Bronchial epithelial cell (primary cell): ENCODE measurements at regions not wholly inside any gene's neighbourhood (a gene's known extent, or its start where the extent isn't known, plus 50 kb on each side); places are given as distances from the start of the nearest gene placed in this dataset.
"Not testable (repeated sequence)": the region's sequence is repeated elsewhere in the genome, so short reads cannot be mapped to it uniquely, and the experiment has no call there.

ENCODE experiments used
- DNase-seq: peaks from one replicate; pipeline ENCODE4 v3.0.0-alpha.2; 2010; ENCODE audit warnings: low read depth
- FAIRE-seq: peaks from 2 replicates; lab custom pipeline; 2011; peaks lifted over from hg19 to GRCh38; lab: Jason Lieb, UNC
- H3K27me3 ChIP-seq: 2 replicates; pipeline ENCODE4 v1.5.1; 2011; ENCODE audit warnings: low read length; ENCODE audit not compliant: control insufficient read depth, insufficient read depth
- H3K36me3 ChIP-seq: 2 replicates; pipeline ENCODE4 v1.5.1; 2011; ENCODE audit warnings: low read length; ENCODE audit not compliant: control insufficient read depth, insufficient read depth
- H3K4me3 ChIP-seq: 2 replicates; pipeline ENCODE4 v1.5.1; 2011; ENCODE audit warnings: mild to moderate bottlenecking, low read depth, low read length, control low read depth
- TF ChIP-seq, protein P1 (sequence below): IDR thresholded peaks from 2 replicates; pipeline ENCODE4 v1.5.1; 2011; ENCODE audit warnings: mild to moderate bottlenecking, moderate library complexity, low read length, control low read depth, inconsistent platforms; ENCODE audit not compliant: insufficient read depth, severe bottlenecking

DNA sequence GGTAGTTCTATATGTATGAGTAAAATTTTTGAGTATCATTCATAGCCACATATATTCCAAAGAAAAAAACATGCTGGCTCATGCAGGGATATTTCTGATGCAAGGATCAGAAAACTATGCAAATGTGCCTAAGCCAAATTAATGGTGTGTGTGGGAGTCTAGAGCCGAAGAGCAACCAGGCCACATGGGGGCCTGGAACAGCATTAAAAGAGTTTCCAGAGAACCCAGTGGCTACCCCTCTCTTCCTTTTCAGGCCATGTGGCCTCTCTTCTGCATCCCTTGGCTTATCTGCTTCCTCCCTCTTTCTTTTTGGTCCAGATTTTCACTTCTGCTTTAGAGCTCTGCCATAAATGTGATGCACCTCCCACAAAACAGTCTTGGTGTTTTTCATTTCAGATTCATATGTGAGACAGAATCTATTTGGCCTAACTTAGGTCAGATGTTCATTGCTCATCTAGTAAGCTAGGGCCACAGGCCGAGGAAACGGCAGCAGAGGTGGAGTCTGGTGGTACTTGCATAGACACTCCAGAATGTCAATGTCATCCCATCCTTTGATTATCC, 300.0 kb downstream of the SH3GL2 start:
- peak; percentile 40 for FAIRE-seq
- no peaks in the 10 kb centered on the region for H3K27me3 ChIP-seq

DNA sequence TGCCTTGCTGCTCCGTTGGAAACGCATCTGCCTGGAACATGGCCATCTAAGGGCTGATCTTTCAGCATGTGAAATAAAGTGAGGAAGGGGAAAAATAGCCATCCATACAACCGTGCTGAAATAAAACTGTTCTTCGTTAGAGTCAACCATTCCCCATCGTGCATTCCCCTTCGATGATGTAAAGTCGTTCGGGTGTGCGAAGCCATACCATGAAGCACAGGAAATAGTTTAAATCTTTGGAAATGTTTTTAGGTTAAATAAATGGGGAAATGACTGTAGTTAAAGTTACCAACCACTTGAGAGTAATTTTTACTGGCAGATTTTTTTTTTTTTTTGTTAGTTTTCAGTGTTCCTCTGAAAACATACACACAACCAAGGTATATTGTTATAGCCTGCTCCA, 302.5 kb downstream of the SH3GL2 start:
- TF ChIP-seq, protein P1, sequence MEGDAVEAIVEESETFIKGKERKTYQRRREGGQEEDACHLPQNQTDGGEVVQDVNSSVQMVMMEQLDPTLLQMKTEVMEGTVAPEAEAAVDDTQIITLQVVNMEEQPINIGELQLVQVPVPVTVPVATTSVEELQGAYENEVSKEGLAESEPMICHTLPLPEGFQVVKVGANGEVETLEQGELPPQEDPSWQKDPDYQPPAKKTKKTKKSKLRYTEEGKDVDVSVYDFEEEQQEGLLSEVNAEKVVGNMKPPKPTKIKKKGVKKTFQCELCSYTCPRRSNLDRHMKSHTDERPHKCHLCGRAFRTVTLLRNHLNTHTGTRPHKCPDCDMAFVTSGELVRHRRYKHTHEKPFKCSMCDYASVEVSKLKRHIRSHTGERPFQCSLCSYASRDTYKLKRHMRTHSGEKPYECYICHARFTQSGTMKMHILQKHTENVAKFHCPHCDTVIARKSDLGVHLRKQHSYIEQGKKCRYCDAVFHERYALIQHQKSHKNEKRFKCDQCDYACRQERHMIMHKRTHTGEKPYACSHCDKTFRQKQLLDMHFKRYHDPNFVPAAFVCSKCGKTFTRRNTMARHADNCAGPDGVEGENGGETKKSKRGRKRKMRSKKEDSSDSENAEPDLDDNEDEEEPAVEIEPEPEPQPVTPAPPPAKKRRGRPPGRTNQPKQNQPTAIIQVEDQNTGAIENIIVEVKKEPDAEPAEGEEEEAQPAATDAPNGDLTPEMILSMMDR = no peak
- Histone ChIP-seq H3K27me3 (no peaks in the 10 kb centered on the region), H3K36me3 (no peaks in the 10 kb centered on the region), H3K4me3 (no peak overlapping the region)
- DNase-seq = no peak
- no peak for FAIRE-seq

More for the DNA sequence above, 300.0 kb downstream of the SH3GL2 start:
- TF ChIP-seq, protein P1 = no peak
- Histone ChIP-seq H3K36me3 (no peaks in the 10 kb centered on the region), H3K4me3 (no peak overlapping the region)
- no peak for DNase-seq

DNA sequence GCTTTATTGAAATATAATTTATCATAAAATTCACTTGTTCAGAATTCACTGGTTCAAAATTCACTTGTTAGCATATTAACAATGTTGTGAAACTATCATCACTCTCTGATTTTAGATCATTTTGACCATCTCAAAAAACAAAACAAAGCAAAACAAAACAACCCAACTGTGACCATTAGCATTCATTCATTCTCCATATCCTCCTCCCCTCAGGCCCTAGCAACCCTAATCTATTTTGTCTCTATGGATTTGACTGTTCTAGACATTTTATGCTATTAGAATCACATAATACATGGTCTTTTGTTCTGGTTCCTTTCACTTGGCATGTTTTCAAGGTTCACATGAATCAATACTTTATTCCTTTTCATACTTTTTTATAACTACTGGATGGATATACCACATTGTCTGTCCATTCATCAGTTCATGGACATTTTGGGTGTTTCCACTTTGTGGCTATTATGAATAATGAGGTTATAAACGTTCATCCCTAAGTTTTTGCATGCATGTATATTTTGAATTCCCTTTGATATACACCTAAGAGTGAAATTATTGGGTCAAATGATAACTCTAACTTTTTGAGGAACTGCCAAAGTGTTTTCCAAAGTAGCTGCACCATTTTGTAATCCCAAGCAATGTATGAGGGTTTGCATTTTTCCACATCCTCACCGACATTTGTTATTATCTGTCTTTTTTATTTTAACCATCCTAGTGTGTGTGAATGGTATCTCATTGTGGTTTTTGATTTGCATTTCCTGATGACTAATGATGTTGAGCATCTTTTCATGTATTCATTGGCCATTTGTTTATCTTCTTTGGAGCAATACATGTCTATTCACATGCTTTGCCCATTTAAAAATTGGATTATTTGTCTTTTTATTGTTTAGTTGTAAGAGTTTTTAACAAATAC, 304.1 kb downstream of the SH3GL2 start:
- TF ChIP-seq, protein P1 = no peak
- FAIRE-seq = no peak
- no peaks in the 10 kb centered on the region for H3K36me3 ChIP-seq
- DNase-seq = peak; percentile 12
- no peaks in the 10 kb centered on the region for H3K27me3 ChIP-seq
- H3K4me3 ChIP-seq = no peak overlapping the region

DNA sequence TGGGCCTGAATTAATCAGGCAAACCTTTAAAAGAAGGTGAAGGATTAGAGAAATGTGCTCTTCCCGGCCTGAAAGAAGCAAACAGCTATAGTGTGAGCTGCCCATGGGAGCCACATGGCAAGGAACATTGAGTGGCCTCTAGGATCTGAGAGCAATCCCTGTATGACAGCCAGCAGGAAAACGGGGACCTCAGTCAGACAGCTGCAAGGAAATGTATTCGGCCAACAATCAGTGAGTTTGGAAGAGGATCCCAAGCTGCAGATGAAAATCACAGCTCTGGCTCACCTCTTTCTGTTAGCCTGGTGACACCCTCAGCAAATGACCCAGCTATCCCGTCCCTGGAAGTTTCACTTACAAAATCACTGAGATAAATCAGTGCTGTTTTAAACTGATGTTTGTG, 309.2 kb downstream of the SH3GL2 start:
- Histone ChIP-seq H3K27me3 (no peaks in the 10 kb centered on the region), H3K36me3 (no peaks in the 10 kb centered on the region), H3K4me3 (no peak overlapping the region)
- TF ChIP-seq, protein P1 = no peak
- DNase-seq = no peak
- no peak for FAIRE-seq

DNA sequence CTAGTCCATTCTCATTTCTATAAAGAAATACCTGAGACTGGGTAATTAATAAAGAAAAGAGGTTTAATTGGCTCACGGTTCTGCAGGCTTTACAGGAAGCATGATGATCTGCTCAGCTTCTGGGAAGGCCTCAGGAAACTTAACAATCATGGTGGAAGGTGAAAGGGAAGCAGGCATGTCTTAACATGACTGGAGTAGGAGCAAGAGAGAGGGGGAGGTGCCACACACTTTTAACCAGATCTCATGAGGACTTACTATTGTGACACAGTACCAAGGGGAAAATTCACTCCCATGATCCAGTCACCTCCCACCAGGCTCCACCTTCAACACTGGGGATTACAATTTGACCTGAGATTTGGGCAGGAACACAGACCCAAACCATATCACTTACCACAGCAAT, 310.1 kb downstream of the SH3GL2 start:
- H3K27me3 ChIP-seq, H3K36me3 ChIP-seq, H3K4me3 ChIP-seq, FAIRE-seq: not testable (repeated sequence)
- peak; percentile 52 for DNase-seq

DNA sequence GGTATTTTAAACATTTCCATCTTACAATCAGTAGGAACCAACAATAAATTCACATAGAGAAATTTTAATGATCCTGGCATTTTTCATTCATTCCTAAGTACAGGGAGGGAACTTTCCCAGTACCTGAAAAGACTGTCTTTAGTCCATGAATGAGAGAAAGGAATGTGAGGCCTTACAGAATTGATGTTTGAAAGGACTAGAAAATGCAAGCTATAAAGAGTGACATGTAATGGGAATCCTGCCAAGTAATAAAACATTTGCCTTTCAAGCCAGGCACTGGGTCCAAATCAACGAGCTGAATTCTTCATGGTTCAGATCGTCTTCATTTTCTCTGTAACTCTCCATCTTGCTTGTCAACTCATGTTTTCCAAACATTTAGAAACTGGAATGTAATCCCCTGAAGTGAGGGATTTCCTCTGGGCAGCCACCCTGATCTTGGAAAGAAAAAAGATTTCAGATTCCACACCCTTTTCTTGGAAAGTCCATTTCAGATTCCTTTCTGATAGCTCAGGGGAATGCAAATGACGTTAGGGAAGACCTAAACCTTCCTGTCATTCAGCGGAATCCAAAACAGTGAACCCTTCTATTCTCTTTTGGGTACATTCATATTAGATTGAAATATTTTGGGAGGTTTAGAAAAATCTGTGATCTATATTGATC, 315.8 kb downstream of the SH3GL2 start:
- FAIRE-seq (no peak), DNase-seq (no peak)
- TF ChIP-seq, protein P1 = no peak
- Histone ChIP-seq H3K4me3 (no peak overlapping the region), H3K36me3 (no peaks in the 10 kb centered on the region), H3K27me3 (no peaks in the 10 kb centered on the region)
